Endodermal cell (in vitro differentiated cells): ENCODE measurements at regions not wholly inside any gene's neighbourhood (a gene's known extent, or its start where the extent isn't known, plus 50 kb on each side); places are given as distances from the start of the nearest gene placed in this dataset.

Experiments
- DNase-seq: peaks from one replicate; pipeline ENCODE4 v3.0.0-alpha.2; 2017
- H3K27ac ChIP-seq: 2 replicates; pipeline ENCODE4 v1.5.1; 2013; ENCODE audit warnings: mild to moderate bottlenecking, low read depth, low read length, moderate library complexity
- H3K27me3 ChIP-seq: 2 replicates; pipeline ENCODE4 v1.6.1; 2013; ENCODE audit warnings: mild to moderate bottlenecking, low read length, moderate library complexity; ENCODE audit not compliant: insufficient read depth, control insufficient read depth, poor library complexity, severe bottlenecking
- H3K36me3 ChIP-seq: 2 replicates; pipeline ENCODE4 v1.7.0; 2013; ENCODE audit warnings: mild to moderate bottlenecking, low read length, moderate library complexity; ENCODE audit not compliant: control insufficient read depth, insufficient read depth
- H3K4me1 ChIP-seq: one replicate; pipeline ENCODE4 v1.7.0; 2013; ENCODE audit warnings: low read length; ENCODE audit not compliant: control insufficient read depth, insufficient read depth
- H3K4me3 ChIP-seq: 2 replicates; pipeline ENCODE4 v1.5.1; 2013; ENCODE audit warnings: mild to moderate bottlenecking, low read length, moderate library complexity
- H3K9ac ChIP-seq: 2 replicates; pipeline ENCODE4 v1.6.1; 2013; ENCODE audit warnings: mild to moderate bottlenecking, low read length, moderate library complexity; ENCODE audit not compliant: poor library complexity, severe bottlenecking; ENCODE audit errors: extremely low read depth
- H3K9me3 ChIP-seq: 2 replicates; pipeline ENCODE4 v1.6.1; 2013; ENCODE audit warnings: mild to moderate bottlenecking, low read length, moderate library complexity; ENCODE audit not compliant: control insufficient read depth
- H3K27ac Mint-ChIP-seq: 2 replicates; pipeline ENCODE4 v1.8.0; 2020; ENCODE audit warnings: mixed read lengths
- H3K27me3 Mint-ChIP-seq: 2 replicates; pipeline ENCODE4 v1.8.0; 2021; ENCODE audit warnings: mild to moderate bottlenecking, mixed read lengths; ENCODE audit not compliant: insufficient read depth
- H3K36me3 Mint-ChIP-seq: 2 replicates; pipeline ENCODE4 v1.8.0; 2020; ENCODE audit warnings: low read depth, mixed read lengths
- H3K4me1 Mint-ChIP-seq: 2 replicates; pipeline ENCODE4 v1.8.0; 2020; ENCODE audit warnings: mixed read lengths
- H3K4me3 Mint-ChIP-seq: 2 replicates; pipeline ENCODE4 v1.8.0; 2020; ENCODE audit warnings: mild to moderate bottlenecking, moderate library complexity, mixed read lengths
- H3K9me3 Mint-ChIP-seq: 2 replicates; pipeline ENCODE4 v1.8.0; 2020; ENCODE audit warnings: mild to moderate bottlenecking, mixed read lengths
- WGBS, 2 experiments: methylation state at CpG; one replicate each; pipeline versions ENCODE4 v1.1.5 to v1.1.7; 2013; ENCODE audit warnings: missing lambda C conversion rate in 2 of 2, mixed read lengths in 1 of 2; ENCODE audit not compliant: insufficient coverage in 1 of 2, insufficient read length in 1 of 2; 5-methylcytosine and 5-hydroxymethylcytosine counted together
- TF ChIP-seq, protein P1 (sequence below): fragments of 200-600 bp; sonication (generic); conservative IDR thresholded peaks from 2 replicates; pipeline ENCODE4 v1.5.0; 2021; ENCODE audit warnings: antibody characterized with exemption, mild to moderate bottlenecking

DNA sequence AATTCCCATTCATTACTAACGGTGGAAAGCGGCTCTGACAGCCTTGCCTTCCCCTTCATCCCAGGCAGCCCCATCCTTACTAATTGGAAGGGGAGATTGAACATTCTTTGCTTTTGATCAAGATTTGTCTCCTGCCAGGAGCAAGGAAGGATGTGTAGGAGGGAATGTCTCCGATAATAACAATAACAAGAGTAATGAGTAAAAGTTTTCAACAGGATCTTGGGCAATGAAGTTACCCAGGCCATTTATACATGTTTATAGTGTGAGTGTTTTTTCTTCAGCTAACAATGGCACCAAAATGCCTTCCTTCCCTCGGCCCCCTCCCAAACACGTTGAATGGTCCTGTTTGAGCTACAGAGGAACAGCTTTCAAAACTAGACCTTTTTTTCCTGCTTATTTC, 83.8 kb downstream of the GATA6 start:
- Histone ChIP-seq H3K36me3 (no peaks in the 10 kb centered on the region), H3K4me1 (no peaks in the 10 kb centered on the region), H3K27ac (no peak overlapping the region), H3K4me3 (no peak overlapping the region), H3K9ac (no peak overlapping the region), H3K27me3 (no peaks in the 10 kb centered on the region), H3K9me3 (no peaks in the 10 kb centered on the region)
- WGBS, 2 experiments: 80 to 92% methylated on average over 1 to 5 of the region's 5 CpGs
- H3K27me3 Mint-ChIP-seq: peaks cover 22% of the 10 kb centered on the region
- no peaks in the 10 kb centered on the region for H3K9me3 Mint-ChIP-seq
- TF ChIP-seq, protein P1, sequence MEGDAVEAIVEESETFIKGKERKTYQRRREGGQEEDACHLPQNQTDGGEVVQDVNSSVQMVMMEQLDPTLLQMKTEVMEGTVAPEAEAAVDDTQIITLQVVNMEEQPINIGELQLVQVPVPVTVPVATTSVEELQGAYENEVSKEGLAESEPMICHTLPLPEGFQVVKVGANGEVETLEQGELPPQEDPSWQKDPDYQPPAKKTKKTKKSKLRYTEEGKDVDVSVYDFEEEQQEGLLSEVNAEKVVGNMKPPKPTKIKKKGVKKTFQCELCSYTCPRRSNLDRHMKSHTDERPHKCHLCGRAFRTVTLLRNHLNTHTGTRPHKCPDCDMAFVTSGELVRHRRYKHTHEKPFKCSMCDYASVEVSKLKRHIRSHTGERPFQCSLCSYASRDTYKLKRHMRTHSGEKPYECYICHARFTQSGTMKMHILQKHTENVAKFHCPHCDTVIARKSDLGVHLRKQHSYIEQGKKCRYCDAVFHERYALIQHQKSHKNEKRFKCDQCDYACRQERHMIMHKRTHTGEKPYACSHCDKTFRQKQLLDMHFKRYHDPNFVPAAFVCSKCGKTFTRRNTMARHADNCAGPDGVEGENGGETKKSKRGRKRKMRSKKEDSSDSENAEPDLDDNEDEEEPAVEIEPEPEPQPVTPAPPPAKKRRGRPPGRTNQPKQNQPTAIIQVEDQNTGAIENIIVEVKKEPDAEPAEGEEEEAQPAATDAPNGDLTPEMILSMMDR: no peak
- no peak overlapping the region for H3K4me3 Mint-ChIP-seq
- H3K27ac Mint-ChIP-seq: no peak overlapping the region
- no peaks in the 10 kb centered on the region for H3K36me3 Mint-ChIP-seq
- DNase-seq: no peak
- H3K4me1 Mint-ChIP-seq: no peaks in the 10 kb centered on the region
